ENCODE measurements at regions not wholly inside any gene's neighbourhood (a gene's known extent, or its start where the extent isn't known, plus 50 kb on each side); places are given as distances from the start of the nearest gene placed in this dataset.
"Not testable (repeated sequence)": the region's sequence is repeated elsewhere in the genome, so short reads cannot be mapped to it uniquely, and the experiment has no call there.

- no peak for DNase-seq
Observed at GRCh38 chr14:105894125-105894977, 368.0 kb downstream of the TMEM121 start.

- DNase-seq = no peak
Observed at GRCh38 chr14:105894978-105895881, 368.8 kb downstream of the TMEM121 start.

- not testable (repeated sequence) for DNase-seq
Observed at GRCh38 chr14:105896206-105896605, 369.8 kb downstream of the TMEM121 start.

- not testable (repeated sequence) for DNase-seq
Observed at GRCh38 chr14:105896961-105897724, 370.8 kb downstream of the TMEM121 start.

GRCh38 chr14:105897725-105898113 is 371.3 kb downstream of the TMEM121 start:
- no peak for DNase-seq

GRCh38 chr14:105898482-105899010 is 372.2 kb downstream of the TMEM121 start:
- DNase-seq = no peak

GRCh38 chr14:105899071-105899641 is 372.8 kb downstream of the TMEM121 start:
- DNase-seq = no peak

- no peak for DNase-seq
Observed at GRCh38 chr14:105899657-105900397, 373.4 kb downstream of the TMEM121 start.

GRCh38 chr14:105900398-105901160 is 374.2 kb downstream of the TMEM121 start:
- no peak for DNase-seq

GRCh38 chr14:105901226-105901625 is 374.8 kb downstream of the TMEM121 start:
- DNase-seq = no peak

- DNase-seq = no peak
Observed at GRCh38 chr14:105902131-105902898, 375.9 kb downstream of the TMEM121 start.

GRCh38 chr14:105902899-105903165 is 376.4 kb downstream of the TMEM121 start:
- DNase-seq = not testable (repeated sequence)

- DNase-seq = no peak
Observed at GRCh38 chr14:105903971-105904370, 377.6 kb downstream of the TMEM121 start.

- DNase-seq = no peak
Observed at GRCh38 chr14:105904379-105904778, 378.0 kb downstream of the TMEM121 start.

GRCh38 chr14:105905456-105905855 is 379.1 kb downstream of the TMEM121 start:
- DNase-seq = no peak

- DNase-seq = no peak
Observed at GRCh38 chr14:105907276-105907675, 380.9 kb downstream of the TMEM121 start.

GRCh38 chr14:105908006-105908405 is 381.6 kb downstream of the TMEM121 start:
- no peak for DNase-seq

GRCh38 chr14:105908481-105908911 is 382.1 kb downstream of the TMEM121 start:
- DNase-seq = no peak

- no peak for DNase-seq
Observed at GRCh38 chr14:105909046-105909827, 382.9 kb downstream of the TMEM121 start.

GRCh38 chr14:105909828-105910120 is 383.4 kb downstream of the TMEM121 start:
- DNase-seq = not testable (repeated sequence)

Data from NCI-H2171 (cell line).